H9 (cell line): ENCODE measurements at regions not wholly inside any gene's neighbourhood (a gene's known extent, or its start where the extent isn't known, plus 50 kb on each side); places are given as distances from the start of the nearest gene placed in this dataset.
"Not testable (repeated sequence)": the region's sequence is repeated elsewhere in the genome, so short reads cannot be mapped to it uniquely, and the experiment has no call there.

Source experiments
- DNase-seq: peaks from one replicate; pipeline ENCODE4 v3.0.0-alpha.2; 2017
- H2AFZ ChIP-seq: one replicate; pipeline ENCODE4 v1.6.1; 2013; ENCODE audit warnings: mild to moderate bottlenecking, low read length, control low read depth, moderate library complexity
- H2AK5ac ChIP-seq: 2 replicates; pipeline ENCODE4 v1.6.1; 2013; ENCODE audit warnings: low read length, control low read depth, mixed read lengths; ENCODE audit not compliant: insufficient read length
- H2BK120ac ChIP-seq: one replicate; pipeline ENCODE4 v1.6.1; 2013; ENCODE audit warnings: low read depth, mild to moderate bottlenecking, low read length, control low read depth, inconsistent platforms; ENCODE audit not compliant: poor library complexity, severe bottlenecking
- H2BK12ac ChIP-seq: 2 replicates; pipeline ENCODE4 v1.6.1; 2013; ENCODE audit warnings: low read length, control low read depth, mixed read lengths, low read depth; ENCODE audit not compliant: insufficient read length
- H2BK15ac ChIP-seq: 2 replicates; pipeline ENCODE4 v1.6.1; 2013; ENCODE audit warnings: low read depth, low read length, control low read depth
- H2BK20ac ChIP-seq: one replicate; pipeline ENCODE4 v1.6.1; 2013; ENCODE audit warnings: low read depth, mild to moderate bottlenecking, low read length, control low read depth, inconsistent platforms; ENCODE audit not compliant: poor library complexity, severe bottlenecking
- H2BK5ac ChIP-seq: 2 replicates; pipeline ENCODE4 v1.6.1; 2013; ENCODE audit warnings: low read length, control low read depth, mixed read lengths; ENCODE audit not compliant: insufficient read length
- H3K14ac ChIP-seq: 2 replicates; pipeline ENCODE4 v1.6.1; 2013; ENCODE audit warnings: low read length, control low read depth; ENCODE audit not compliant: insufficient read depth
- H3K18ac ChIP-seq: 2 replicates; pipeline ENCODE4 v1.6.1; 2013; ENCODE audit warnings: low read depth, mild to moderate bottlenecking, mixed read lengths, low read length, control low read depth; ENCODE audit not compliant: insufficient read length
- H3K23ac ChIP-seq: 2 replicates; pipeline ENCODE4 v1.6.1; 2013; ENCODE audit warnings: low read length, control low read depth, mixed read lengths, low read depth; ENCODE audit not compliant: insufficient read length
- H3K23me2 ChIP-seq: 2 replicates; pipeline ENCODE4 v1.6.1; 2013; ENCODE audit warnings: low read depth, mild to moderate bottlenecking, mixed read lengths, low read length, control low read depth; ENCODE audit not compliant: insufficient read length, poor library complexity, severe bottlenecking
- H3K27ac ChIP-seq: 2 replicates; pipeline ENCODE4 v1.5.1; 2013; ENCODE audit warnings: low read length, control low read depth, mixed read lengths, low read depth; ENCODE audit not compliant: insufficient read length
- H3K27me3 ChIP-seq: 2 replicates; pipeline ENCODE4 v1.6.1; 2013; ENCODE audit warnings: low read length, control low read depth, inconsistent platforms; ENCODE audit not compliant: insufficient read depth
- H3K4ac ChIP-seq: 2 replicates; pipeline ENCODE4 v1.6.1; 2013; ENCODE audit warnings: low read depth, mild to moderate bottlenecking, control low read depth, inconsistent platforms, low read length, moderate library complexity
- H3K4me1 ChIP-seq: 2 replicates; pipeline ENCODE4 v1.6.1; 2013; ENCODE audit warnings: low read length, control low read depth, inconsistent platforms; ENCODE audit not compliant: insufficient read depth
- H3K4me2 ChIP-seq: 2 replicates; pipeline ENCODE4 v1.6.1; 2013; ENCODE audit warnings: low read length, control low read depth, mixed read lengths; ENCODE audit not compliant: insufficient read length, insufficient read depth
- H3K56ac ChIP-seq: 2 replicates; pipeline ENCODE4 v1.6.1; 2013; ENCODE audit warnings: low read depth, mild to moderate bottlenecking, mixed read lengths, low read length, control low read depth; ENCODE audit not compliant: insufficient read length
- H3K79me1 ChIP-seq: 2 replicates; pipeline ENCODE4 v1.6.1; 2013; ENCODE audit warnings: low read depth, mild to moderate bottlenecking, moderate library complexity, low read length, control low read depth, inconsistent platforms; ENCODE audit not compliant: insufficient read depth, poor library complexity, severe bottlenecking
- H3K79me2 ChIP-seq: 2 replicates; pipeline ENCODE4 v1.6.1; 2013; ENCODE audit warnings: low read length, control low read depth, inconsistent platforms; ENCODE audit not compliant: insufficient read depth
- H3K9ac ChIP-seq: 2 replicates; pipeline ENCODE4 v1.6.1; 2013; ENCODE audit warnings: low read length, control low read depth, mixed read lengths; ENCODE audit not compliant: insufficient read length; ENCODE audit errors: extremely low read depth
- H3K9me3 ChIP-seq: one replicate; pipeline ENCODE4 v1.6.1; 2013; ENCODE audit warnings: low read depth, low read length, inconsistent platforms; ENCODE audit not compliant: control insufficient read depth
- H3T11ph ChIP-seq: one replicate; pipeline ENCODE4 v1.6.1; 2013; ENCODE audit warnings: mild to moderate bottlenecking, low read length, control low read depth, inconsistent platforms
- H4K20me1 ChIP-seq: one replicate; pipeline ENCODE4 v1.6.1; 2013; ENCODE audit not compliant: control insufficient read depth, insufficient read length, insufficient read depth
- H4K5ac ChIP-seq: 2 replicates; pipeline ENCODE4 v1.6.1; 2013; ENCODE audit warnings: low read depth, mild to moderate bottlenecking, mixed read lengths, low read length, control low read depth; ENCODE audit not compliant: insufficient read length
- H4K8ac ChIP-seq: replicated peaks from 2 replicates; pipeline ENCODE4 v1.6.1; 2013; ENCODE audit warnings: low read length, control low read depth, mixed read lengths, low read depth; ENCODE audit not compliant: insufficient read length
- H4K91ac ChIP-seq: 2 replicates; pipeline ENCODE4 v1.6.1; 2013; ENCODE audit warnings: low read depth, mild to moderate bottlenecking, moderate library complexity, mixed read lengths, low read length, control low read depth; ENCODE audit not compliant: insufficient read length
- H3K27ac Mint-ChIP-seq, 3 experiments: 2 replicates in 2 of 3; 3 replicates in 1 of 3; pipeline ENCODE4 v1.8.0; 2020 to 2021; ENCODE audit warnings: mixed read lengths in 3 of 3, mild to moderate bottlenecking in 1 of 3, moderate library complexity in 1 of 3
- H3K27me3 Mint-ChIP-seq: 2 replicates; pipeline ENCODE4 v1.8.0; 2021; ENCODE audit warnings: low read depth, mild to moderate bottlenecking, moderate library complexity, mixed read lengths
- H3K36me3 Mint-ChIP-seq, 3 experiments: 2 replicates in 2 of 3; 3 replicates in 1 of 3; pipeline ENCODE4 v1.8.0; 2020 to 2021; ENCODE audit warnings: low read depth in 3 of 3, mixed read lengths in 3 of 3; ENCODE audit not compliant: insufficient read depth in 1 of 3
- H3K4me1 Mint-ChIP-seq, 2 experiments: 2 replicates each; pipeline ENCODE4 v1.8.0; 2020; ENCODE audit warnings: mixed read lengths in 2 of 2
- H3K4me3 Mint-ChIP-seq, 2 experiments: 2 replicates in 1 of 2; 3 replicates in 1 of 2; pipeline ENCODE4 v1.8.0; 2020 to 2021; ENCODE audit warnings: mild to moderate bottlenecking in 2 of 2, mixed read lengths in 2 of 2, moderate library complexity in 1 of 2
- H3K9me3 Mint-ChIP-seq, 2 experiments: 2 replicates in 1 of 2; 3 replicates in 1 of 2; pipeline ENCODE4 v1.8.0; 2020; ENCODE audit warnings: mild to moderate bottlenecking in 2 of 2, mixed read lengths in 2 of 2, moderate library complexity in 1 of 2
- WGBS: extraction: QIAGEN DNeasy Blood & Tissue Kit; methylation state at CpG from one replicate; pipeline ENCODE4 v1.1.7; 2013; ENCODE audit warnings: missing lambda C conversion rate, low lambda C conversion rate, mixed read lengths; ENCODE audit not compliant: insufficient read length; ENCODE audit errors: extremely low coverage; 5-methylcytosine and 5-hydroxymethylcytosine counted together
- TF ChIP-seq, protein P1 (sequence below): fragments of 200-600 bp; sonication (generic); conservative IDR thresholded peaks from 3 replicates; pipeline ENCODE4 v1.8.0; 2021; ENCODE audit warnings: antibody characterized with exemption, mild to moderate bottlenecking

DNA sequence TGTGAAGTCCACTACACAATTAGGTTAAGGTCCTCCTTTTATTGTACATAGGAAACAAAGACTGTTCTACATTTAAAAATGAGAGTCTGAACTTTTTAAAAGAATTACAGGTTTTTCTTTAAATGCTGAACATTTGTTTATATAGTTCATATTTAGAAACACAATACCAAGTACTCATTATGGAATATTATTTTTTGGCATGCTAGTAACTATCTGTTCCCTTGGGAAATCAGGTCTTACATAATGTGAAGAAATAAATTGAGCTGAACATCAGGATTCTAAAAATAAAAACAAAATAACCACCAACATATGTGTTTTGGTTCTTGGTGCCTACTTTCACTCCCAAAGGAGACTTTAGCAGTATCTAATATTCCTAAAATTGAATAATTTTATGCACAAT, 230.5 kb upstream of the IZUMO3 start:
- TF ChIP-seq, protein P1, sequence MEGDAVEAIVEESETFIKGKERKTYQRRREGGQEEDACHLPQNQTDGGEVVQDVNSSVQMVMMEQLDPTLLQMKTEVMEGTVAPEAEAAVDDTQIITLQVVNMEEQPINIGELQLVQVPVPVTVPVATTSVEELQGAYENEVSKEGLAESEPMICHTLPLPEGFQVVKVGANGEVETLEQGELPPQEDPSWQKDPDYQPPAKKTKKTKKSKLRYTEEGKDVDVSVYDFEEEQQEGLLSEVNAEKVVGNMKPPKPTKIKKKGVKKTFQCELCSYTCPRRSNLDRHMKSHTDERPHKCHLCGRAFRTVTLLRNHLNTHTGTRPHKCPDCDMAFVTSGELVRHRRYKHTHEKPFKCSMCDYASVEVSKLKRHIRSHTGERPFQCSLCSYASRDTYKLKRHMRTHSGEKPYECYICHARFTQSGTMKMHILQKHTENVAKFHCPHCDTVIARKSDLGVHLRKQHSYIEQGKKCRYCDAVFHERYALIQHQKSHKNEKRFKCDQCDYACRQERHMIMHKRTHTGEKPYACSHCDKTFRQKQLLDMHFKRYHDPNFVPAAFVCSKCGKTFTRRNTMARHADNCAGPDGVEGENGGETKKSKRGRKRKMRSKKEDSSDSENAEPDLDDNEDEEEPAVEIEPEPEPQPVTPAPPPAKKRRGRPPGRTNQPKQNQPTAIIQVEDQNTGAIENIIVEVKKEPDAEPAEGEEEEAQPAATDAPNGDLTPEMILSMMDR = no peak
- Histone ChIP-seq H3T11ph (no peak overlapping the region), H2AK5ac (no peak overlapping the region)

DNA sequence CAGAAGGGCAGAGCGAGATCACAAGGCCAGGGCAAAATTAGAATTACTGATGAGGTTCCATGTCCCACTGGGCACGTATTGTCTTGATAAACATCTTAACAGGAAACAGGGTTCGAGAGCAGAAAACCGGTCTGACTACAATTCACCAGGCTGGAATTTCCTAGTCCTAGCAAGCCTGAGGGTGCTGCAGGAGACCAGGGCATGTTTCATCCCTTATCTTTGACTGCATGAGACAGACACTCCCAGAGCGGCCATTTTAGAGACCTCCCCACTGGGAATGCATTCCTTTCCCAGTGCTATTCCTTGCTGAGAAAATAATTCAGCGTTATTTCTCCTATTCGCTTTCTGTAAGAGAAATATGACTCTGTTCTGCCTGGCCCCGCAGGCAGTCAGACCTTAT, 228.5 kb upstream of the IZUMO3 start:
- H3K4me1 ChIP-seq, H2BK12ac ChIP-seq, H2AK5ac ChIP-seq, H3K27me3 ChIP-seq, H4K8ac ChIP-seq, H2BK15ac ChIP-seq, H2BK20ac ChIP-seq, H3K27ac ChIP-seq, H4K5ac ChIP-seq, H2AFZ ChIP-seq, H4K20me1 ChIP-seq, H3K56ac ChIP-seq, H3K79me1 ChIP-seq, H3K4me3 Mint-ChIP-seq, H3K18ac ChIP-seq, H3K4me1 Mint-ChIP-seq, H3K14ac ChIP-seq, H3K79me2 ChIP-seq, H3K27ac Mint-ChIP-seq, H3K4ac ChIP-seq, H3K4me2 ChIP-seq, H3K27me3 Mint-ChIP-seq, H3K9ac ChIP-seq, H3T11ph ChIP-seq, H2BK5ac ChIP-seq, H3K23me2 ChIP-seq, H4K91ac ChIP-seq, H3K23ac ChIP-seq, H2BK120ac ChIP-seq: not testable (repeated sequence)
- H3K36me3 Mint-ChIP-seq = peaks cover 23 to 32% (median 26%) of the 10 kb centered on the region in 3 experiments
- H3K9me3 Mint-ChIP-seq = peaks cover 25 to 35% of the 10 kb centered on the region in 2 experiments
- DNase-seq = peak; percentile 30
- H3K9me3 ChIP-seq = peaks cover 17% of the 10 kb centered on the region
- WGBS = no CpG with 5 or more reads among the region's 8 CpGs

More for the DNA sequence above, 230.5 kb upstream of the IZUMO3 start:
- Histone ChIP-seq H3K4ac (no peak overlapping the region), H3K79me1 (no peaks in the 10 kb centered on the region), H2BK5ac (no peak overlapping the region), H3K14ac (no peak overlapping the region), H4K91ac (no peak overlapping the region), H4K8ac (no peak overlapping the region), H3K27ac (no peak overlapping the region), H4K20me1 (no peaks in the 10 kb centered on the region), H3K18ac (no peak overlapping the region), H2BK15ac (no peak overlapping the region), H3K4me1 (no peaks in the 10 kb centered on the region), H3K23ac (no peak overlapping the region), H3K4me2 (no peak overlapping the region), H3K9ac (no peak overlapping the region), H2AFZ (no peak overlapping the region), H3K27me3 (no peaks in the 10 kb centered on the region), H2BK120ac (no peak overlapping the region), H2BK20ac (no peak overlapping the region), H4K5ac (no peak overlapping the region), H2BK12ac (no peak overlapping the region), H3K79me2 (no peaks in the 10 kb centered on the region), H3K23me2 (no peaks in the 10 kb centered on the region), H3K9me3 (peaks cover 17% of the 10 kb centered on the region), H3K56ac (no peak overlapping the region)
- no peak for DNase-seq
- no peaks in the 10 kb centered on the region for H3K4me1 Mint-ChIP-seq
- peaks cover 23 to 32% (median 26%) of the 10 kb centered on the region in 3 experiments for H3K36me3 Mint-ChIP-seq
- no peaks in the 10 kb centered on the region for H3K27me3 Mint-ChIP-seq
- no peak overlapping the region for H3K27ac Mint-ChIP-seq
- H3K9me3 Mint-ChIP-seq = peaks cover 25 to 35% of the 10 kb centered on the region in 2 experiments
- H3K4me3 Mint-ChIP-seq = no peak overlapping the region
